GM12878 (cell line): ENCODE measurements at regions not wholly inside any gene's neighbourhood (a gene's known extent, or its start where the extent isn't known, plus 50 kb on each side); places are given as distances from the start of the nearest gene placed in this dataset.

Source experiments
- CTCF ChIP-seq, 3 experiments: IDR thresholded peaks in 2 of 3; conservative IDR thresholded peaks in 1 of 3; 2 replicates each; pipeline ENCODE4 v1.5.1; 2011; ENCODE audit warnings: low read depth in 3 of 3, low read length in 3 of 3, mild to moderate bottlenecking in 3 of 3, control low read depth in 2 of 3, moderate library complexity in 2 of 3, inconsistent platforms in 1 of 3, mixed read lengths in 1 of 3; ENCODE audit not compliant: control insufficient read depth in 2 of 3, insufficient read depth in 1 of 3; ENCODE audit errors: extremely low read depth in 1 of 3
- ESRRA ChIP-seq: IDR thresholded peaks from 2 replicates; pipeline ENCODE4 v1.6.1; 2012; ENCODE audit warnings: mild to moderate bottlenecking, low read length, improper control_type of control experiment
- GABPA ChIP-seq: IDR thresholded peaks from 2 replicates; pipeline ENCODE4 v1.6.1; 2014; ENCODE audit warnings: antibody characterized with exemption, low read depth, mild to moderate bottlenecking, inconsistent platforms
- POLR2A ChIP-seq: IDR thresholded peaks from 2 replicates; pipeline ENCODE4 v1.6.1; 2011; ENCODE audit warnings: low read depth, mild to moderate bottlenecking, low read length
- USF1 ChIP-seq: IDR thresholded peaks from 2 replicates; pipeline ENCODE4 v1.6.1; 2011; ENCODE audit warnings: borderline replicate concordance, low read depth, mild to moderate bottlenecking, moderate library complexity, mixed read lengths, low read length; ENCODE audit not compliant: insufficient read depth; ENCODE audit errors: extremely low read length
- ZNF274 ChIP-seq: IDR thresholded peaks from one replicate; pipeline ENCODE4 v1.8.0; 2011; ENCODE audit not compliant: insufficient read length, insufficient read depth

GRCh38 chr9:115814081-115814480 is 339.5 kb upstream of the PAPPA start:
- TF ChIP-seq CTCF (IDR thresholded peaks at IDR 0.05 in 2 of 3, conservative IDR thresholded peaks at IDR 0.05 in 1 of 3; ENCODE audit: control insufficient read depth in 2 of 3, extremely low read depth in 1 of 3, insufficient read depth in 1 of 3, low read depth in 3 of 3, low read length in 3 of 3): no peak
- TF ChIP-seq USF1: no peak
- no peak for TF ChIP-seq ESRRA
- TF ChIP-seq GABPA: no peak
- no peak for TF ChIP-seq POLR2A
- no peak for TF ChIP-seq ZNF274
